ENCODE measurements at regions not wholly inside any gene's neighbourhood (a gene's known extent, or its start where the extent isn't known, plus 50 kb on each side); places are given as distances from the start of the nearest gene placed in this dataset.
"Not testable (repeated sequence)": the region's sequence is repeated elsewhere in the genome, so short reads cannot be mapped to it uniquely, and the experiment has no call there.

DNA sequence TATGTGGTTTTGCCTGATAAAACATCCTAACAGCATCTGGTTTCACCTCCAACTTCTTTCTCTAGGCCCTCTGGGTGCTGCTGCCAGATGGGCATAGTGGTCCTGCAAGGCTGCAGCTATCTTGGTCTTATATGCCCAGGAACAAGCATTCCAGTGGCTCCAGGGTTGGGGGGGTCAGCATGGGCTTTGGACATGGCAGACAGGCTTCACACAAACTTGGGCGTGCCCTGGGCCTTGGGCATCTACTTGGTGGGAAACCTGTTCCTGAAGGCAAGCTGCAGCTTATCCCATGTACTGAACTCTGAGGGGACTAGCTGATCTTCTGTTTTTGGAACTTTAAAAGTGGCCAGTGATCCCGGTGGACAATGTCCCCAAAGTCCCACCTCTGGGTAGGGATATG lies 54.9 kb upstream of the ZNF678 start:
- in situ Hi-C loops (cut with MboI; ENCODE audit: low pct_ligation_motif_present in 1 of 4, low pct_unique_long_range_greater_than_20kb in 1 of 4, low sequenced_read_pairs in 3 of 4): no loop called here
- no peak for DNase-seq
- intact Hi-C loops (cut with DNase I; ENCODE audit: low total_unique reads): no loop called here
- no peak overlapping the region for H3K27ac ChIP-seq
- 89% methylated on average over 2 of the region's 2 CpGs; no CpG with 5 or more reads in 1 of the 2 donors for WGBS, 2 donors (ENCODE audit: low coverage in 1 of 2)
- H3K4me1 ChIP-seq: no peaks in the 10 kb centered on the region
- peaks cover 5% of the 10 kb centered on the region for H3K27me3 ChIP-seq
- no peaks in the 10 kb centered on the region for H3K36me3 ChIP-seq
- TF ChIP-seq, protein P1, sequence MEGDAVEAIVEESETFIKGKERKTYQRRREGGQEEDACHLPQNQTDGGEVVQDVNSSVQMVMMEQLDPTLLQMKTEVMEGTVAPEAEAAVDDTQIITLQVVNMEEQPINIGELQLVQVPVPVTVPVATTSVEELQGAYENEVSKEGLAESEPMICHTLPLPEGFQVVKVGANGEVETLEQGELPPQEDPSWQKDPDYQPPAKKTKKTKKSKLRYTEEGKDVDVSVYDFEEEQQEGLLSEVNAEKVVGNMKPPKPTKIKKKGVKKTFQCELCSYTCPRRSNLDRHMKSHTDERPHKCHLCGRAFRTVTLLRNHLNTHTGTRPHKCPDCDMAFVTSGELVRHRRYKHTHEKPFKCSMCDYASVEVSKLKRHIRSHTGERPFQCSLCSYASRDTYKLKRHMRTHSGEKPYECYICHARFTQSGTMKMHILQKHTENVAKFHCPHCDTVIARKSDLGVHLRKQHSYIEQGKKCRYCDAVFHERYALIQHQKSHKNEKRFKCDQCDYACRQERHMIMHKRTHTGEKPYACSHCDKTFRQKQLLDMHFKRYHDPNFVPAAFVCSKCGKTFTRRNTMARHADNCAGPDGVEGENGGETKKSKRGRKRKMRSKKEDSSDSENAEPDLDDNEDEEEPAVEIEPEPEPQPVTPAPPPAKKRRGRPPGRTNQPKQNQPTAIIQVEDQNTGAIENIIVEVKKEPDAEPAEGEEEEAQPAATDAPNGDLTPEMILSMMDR (IDR thresholded peaks at IDR 0.05): no peak
- TF ChIP-seq EP300 (IDR thresholded peaks at IDR 0.05; ENCODE audit: low read depth) (no peak), POLR2AphosphoS5 (IDR thresholded peaks at IDR 0.05) (no peak), POLR2A (IDR thresholded peaks at IDR 0.05) (no peak)
- no peak overlapping the region for H3K4me3 ChIP-seq
- H3K9me3 ChIP-seq: no peaks in the 10 kb centered on the region

DNA sequence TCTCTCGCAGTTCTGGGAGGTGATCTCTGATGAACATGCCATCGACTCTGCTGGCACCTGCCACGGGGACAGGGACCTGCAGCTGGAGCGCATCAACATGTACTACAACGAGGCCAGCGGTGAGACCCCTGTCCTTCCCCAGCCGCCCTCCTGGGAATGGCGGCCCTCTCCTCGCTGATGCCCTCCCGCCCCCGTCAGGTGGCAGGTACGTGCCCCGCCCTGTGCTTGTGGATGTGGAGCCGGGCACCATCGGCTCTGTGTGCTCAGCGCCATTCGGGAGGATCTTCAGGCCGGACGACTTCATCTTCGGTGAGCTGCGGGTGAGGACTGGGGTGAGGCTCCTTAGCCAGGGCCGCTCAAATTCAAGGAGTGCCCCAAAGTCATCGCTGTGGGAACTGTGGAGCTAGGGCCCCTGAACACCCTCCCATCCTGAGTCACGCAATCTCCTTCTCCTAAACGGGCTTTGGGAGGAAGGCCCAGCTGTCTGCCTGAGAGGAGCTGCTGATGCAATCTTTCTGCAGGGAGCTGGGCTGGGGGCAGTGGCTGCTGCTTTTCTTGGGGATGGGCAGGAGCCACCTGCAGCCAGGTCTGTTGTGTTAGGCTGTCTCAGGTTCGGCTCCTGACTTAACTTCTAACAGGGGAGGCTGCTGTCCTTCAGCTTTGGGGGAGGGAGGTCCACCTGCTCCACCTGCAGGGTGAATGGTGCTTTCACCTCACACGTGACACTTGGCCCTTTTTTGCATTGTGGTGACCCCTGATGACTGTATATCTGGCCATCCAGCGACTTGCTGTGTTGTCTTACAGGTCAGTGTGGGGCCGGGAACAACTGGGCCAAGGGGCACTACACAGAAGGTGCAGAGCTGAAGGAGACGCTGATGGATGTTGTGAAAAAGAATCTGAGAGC lies 56.6 kb upstream of the ZNF678 start:
- 96% methylated on average over 5 of the region's 30 CpGs; no CpG with 5 or more reads in 1 of the 2 donors for WGBS, 2 donors (ENCODE audit: low coverage in 1 of 2)
- H3K27ac ChIP-seq; H3K36me3 ChIP-seq; DNase-seq; in situ Hi-C loops (cut with MboI; ENCODE audit: low pct_ligation_motif_present in 1 of 4, low pct_unique_long_range_greater_than_20kb in 1 of 4, low sequenced_read_pairs in 3 of 4); H3K9me3 ChIP-seq; H3K27me3 ChIP-seq; intact Hi-C loops (cut with DNase I; ENCODE audit: low total_unique reads); H3K4me3 ChIP-seq; H3K4me1 ChIP-seq: not testable (repeated sequence)

DNA sequence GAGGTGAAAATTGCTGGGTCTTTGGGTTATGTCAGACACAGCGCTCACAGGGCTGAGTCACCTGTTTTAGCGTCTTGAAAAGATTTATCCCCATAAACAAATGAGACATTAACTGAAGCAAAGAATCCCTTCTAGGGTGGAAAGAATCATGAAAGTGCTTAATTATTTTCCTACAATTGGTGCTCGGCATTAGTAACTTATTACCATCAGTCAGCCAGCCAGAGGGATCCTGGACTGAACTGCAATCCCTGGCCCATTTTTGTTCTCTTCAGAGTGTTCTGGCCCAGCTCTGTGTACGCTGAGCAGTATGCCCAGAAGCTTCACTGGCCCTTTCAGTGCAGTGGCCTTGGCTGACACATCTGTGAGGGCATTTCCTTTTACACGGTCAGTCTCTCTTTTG lies 67.3 kb upstream of the ZNF678 start:
- DNase-seq; H3K27ac ChIP-seq; H3K9me3 ChIP-seq; H3K4me1 ChIP-seq; H3K36me3 ChIP-seq; intact Hi-C loops (cut with DNase I; ENCODE audit: low total_unique reads); in situ Hi-C loops (cut with MboI; ENCODE audit: low pct_ligation_motif_present in 1 of 4, low pct_unique_long_range_greater_than_20kb in 1 of 4, low sequenced_read_pairs in 3 of 4); H3K27me3 ChIP-seq; H3K4me3 ChIP-seq: not testable (repeated sequence)
- WGBS, 2 donors (ENCODE audit: low coverage in 1 of 2): 86% methylated on average over 2 of the region's 5 CpGs; no CpG with 5 or more reads in 1 of the 2 donors

DNA sequence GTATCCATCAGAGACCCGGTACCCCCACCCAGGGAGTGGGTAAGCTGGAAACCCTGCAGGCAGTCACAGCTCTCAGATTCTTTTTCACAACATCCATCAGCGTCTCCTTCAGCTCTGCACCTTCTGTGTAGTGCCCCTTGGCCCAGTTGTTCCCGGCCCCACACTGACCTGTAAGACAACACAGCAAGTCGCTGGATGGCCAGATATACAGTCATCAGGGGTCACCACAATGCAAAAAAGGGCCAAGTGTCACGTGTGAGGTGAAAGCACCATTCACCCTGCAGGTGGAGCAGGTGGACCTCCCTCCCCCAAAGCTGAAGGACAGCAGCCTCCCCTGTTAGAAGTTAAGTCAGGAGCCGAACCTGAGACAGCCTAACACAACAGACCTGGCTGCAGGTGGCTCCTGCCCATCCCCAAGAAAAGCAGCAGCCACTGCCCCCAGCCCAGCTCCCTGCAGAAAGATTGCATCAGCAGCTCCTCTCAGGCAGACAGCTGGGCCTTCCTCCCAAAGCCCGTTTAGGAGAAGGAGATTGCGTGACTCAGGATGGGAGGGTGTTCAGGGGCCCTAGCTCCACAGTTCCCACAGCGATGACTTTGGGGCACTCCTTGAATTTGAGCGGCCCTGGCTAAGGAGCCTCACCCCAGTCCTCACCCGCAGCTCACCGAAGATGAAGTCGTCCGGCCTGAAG lies 69.3 kb upstream of the ZNF678 start:
- H3K27me3 ChIP-seq; H3K27ac ChIP-seq; in situ Hi-C loops (cut with MboI; ENCODE audit: low pct_ligation_motif_present in 1 of 4, low pct_unique_long_range_greater_than_20kb in 1 of 4, low sequenced_read_pairs in 3 of 4); DNase-seq; H3K4me3 ChIP-seq; H3K4me1 ChIP-seq; intact Hi-C loops (cut with DNase I; ENCODE audit: low total_unique reads); H3K9me3 ChIP-seq; H3K36me3 ChIP-seq: not testable (repeated sequence)
- 96% methylated on average over 2 of the region's 14 CpGs; no CpG with 5 or more reads in 1 of the 2 donors for WGBS, 2 donors (ENCODE audit: low coverage in 1 of 2)

DNA sequence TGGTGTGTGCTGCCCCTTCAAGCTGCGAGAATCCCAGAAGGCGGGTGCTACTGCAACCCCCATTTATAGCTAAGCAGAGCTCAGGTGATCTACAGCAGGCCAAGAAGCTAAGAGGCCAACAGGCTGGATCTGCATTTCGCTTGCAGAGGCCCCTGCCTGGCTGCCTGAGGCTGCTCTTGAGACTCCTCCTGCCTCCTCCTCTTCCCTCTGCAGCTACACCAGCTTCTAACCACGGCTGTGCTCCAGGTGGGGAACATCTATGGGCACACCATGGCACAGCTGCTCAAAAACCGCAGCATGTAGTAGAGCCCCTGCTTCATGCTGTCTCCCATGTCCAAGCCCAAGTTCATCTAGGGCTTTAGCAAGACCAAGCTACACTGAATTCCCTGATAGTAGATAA lies 72.9 kb upstream of the ZNF678 start:
- 77% methylated on average over 5 of the region's 5 CpGs; no CpG with 5 or more reads in 1 of the 2 donors for WGBS, 2 donors (ENCODE audit: low coverage in 1 of 2)
- Histone ChIP-seq H3K27me3 (no peaks in the 10 kb centered on the region), H3K36me3 (no peaks in the 10 kb centered on the region), H3K27ac (no peak overlapping the region), H3K9me3 (no peaks in the 10 kb centered on the region), H3K4me3 (no peak overlapping the region), H3K4me1 (no peaks in the 10 kb centered on the region)
- in situ Hi-C loops (cut with MboI; ENCODE audit: low pct_ligation_motif_present in 1 of 4, low pct_unique_long_range_greater_than_20kb in 1 of 4, low sequenced_read_pairs in 3 of 4): no loop called here
- intact Hi-C loops (cut with DNase I; ENCODE audit: low total_unique reads): no loop called here
- DNase-seq: no peak
- TF ChIP-seq, protein P1 (IDR thresholded peaks at IDR 0.05): no peak
- TF ChIP-seq EP300 (IDR thresholded peaks at IDR 0.05; ENCODE audit: low read depth) (no peak), POLR2AphosphoS5 (IDR thresholded peaks at IDR 0.05) (no peak), POLR2A (IDR thresholded peaks at IDR 0.05) (no peak)
